Hepatocyte (in vitro differentiated cells): ENCODE measurements at regions not wholly inside any gene's neighbourhood (a gene's known extent, or its start where the extent isn't known, plus 50 kb on each side); places are given as distances from the start of the nearest gene placed in this dataset.

Experiments
- CTCF ChIP-seq: fragments of 200-600 bp; sonication (generic); IDR thresholded peaks from 2 replicates; pipeline ENCODE4 v1.5.1; 2016; ENCODE audit warnings: antibody characterized with exemption, mild to moderate bottlenecking; ENCODE audit not compliant: poor library complexity
- EZH2 ChIP-seq: fragments of 200-600 bp; sonication (generic); IDR thresholded peaks from 2 replicates; pipeline ENCODE4 v1.6.1; 2016; ENCODE audit warnings: antibody characterized with exemption, mild to moderate bottlenecking, borderline replicate concordance
- EZH2phosphoT487 ChIP-seq: fragments of 200-600 bp; sonication (generic); IDR thresholded peaks from one replicate; pipeline ENCODE4 v1.6.1; 2018; ENCODE audit warnings: antibody characterized with exemption, mild to moderate bottlenecking, low read depth, moderate library complexity; ENCODE audit not compliant: unreplicated experiment, severe bottlenecking

GRCh38 chr2:155442755-155443372 is 744.4 kb downstream of the KCNJ3 start:
- TF ChIP-seq CTCF, result no peak
- TF ChIP-seq EZH2, result no peak
- TF ChIP-seq EZH2phosphoT487, result no peak
